B cell (primary cell): ENCODE measurements at regions not wholly inside any gene's neighbourhood (a gene's known extent, or its start where the extent isn't known, plus 50 kb on each side); places are given as distances from the start of the nearest gene placed in this dataset.

Experiments used
- ATAC-seq: fragments of 200-7000 bp; cut with Tn5 transposase; one replicate; pipeline ENCODE4 v1.10.0; 2021; ENCODE audit warnings: low read depth, mild to moderate bottlenecking, moderate number of reproducible peaks, moderate library complexity
- CTCF ChIA-PET: fragments of 350-600 bp; sonication (Branson Sonifier 250); formaldehyde crosslinking; loops from one replicate; lab custom pipeline; 2021; ENCODE audit warnings: antibody characterized with exemption, inconsistent platforms; lab: Charles Lee
- POLR2A ChIA-PET: fragments of 350-600 bp; sonication (Branson Sonifier 250); formaldehyde crosslinking; loops from one replicate; lab custom pipeline; 2021; ENCODE audit warnings: antibody characterized with exemption; lab: Charles Lee
- DNase-seq: peaks from one replicate; pipeline ENCODE4 v3.0.0; 2013
- H2AFZ ChIP-seq: 2 replicates; pipeline ENCODE4 v1.6.1; 2012; ENCODE audit warnings: mild to moderate bottlenecking, low read depth, low read length; ENCODE audit not compliant: insufficient read depth, poor library complexity, severe bottlenecking
- H3K27ac ChIP-seq, 2 donors: 1 replicate in 1 of 2; 2 replicates in 1 of 2; pipeline ENCODE4 v1.5.1; 2012 to 2013; ENCODE audit warnings: low read length in 2 of 2, mild to moderate bottlenecking in 2 of 2, moderate library complexity in 1 of 2
- H3K27me3 ChIP-seq, 4 experiments: fragments of 200-600 bp in 1 of 4; sonication (generic) in 1 of 4; replicated peaks in 1 of 4; 1 replicate in 2 of 4; 2 replicates in 2 of 4; pipeline versions ENCODE4 v1.6.1 to v1.7.0; 2013 to 2016; ENCODE audit warnings: low read length in 3 of 4, mild to moderate bottlenecking in 2 of 4, mixed read lengths in 1 of 4, moderate library complexity in 1 of 4; ENCODE audit not compliant: insufficient read depth in 4 of 4, control insufficient read depth in 3 of 4; ENCODE audit errors: control extremely low read depth in 1 of 4
- H3K36me3 ChIP-seq, 2 experiments: replicated peaks in 1 of 2; 1 replicate in 1 of 2; 2 replicates in 1 of 2; pipeline versions ENCODE4 v1.6.1 to v1.7.1; 2013; ENCODE audit warnings: low read length in 1 of 2; ENCODE audit not compliant: insufficient read depth in 2 of 2, control insufficient read depth in 1 of 2; ENCODE audit errors: control extremely low read depth in 1 of 2, extremely low read depth in 1 of 2
- H3K4me1 ChIP-seq, 2 donors: fragments of 200-600 bp in 1 of 2; sonication (generic) in 1 of 2; 1 replicate in 1 of 2; 2 replicates in 1 of 2; pipeline versions ENCODE4 v1.5.1 to v1.6.1; 2013 to 2017; ENCODE audit warnings: low read length in 2 of 2; ENCODE audit not compliant: control insufficient read depth in 2 of 2, insufficient read depth in 2 of 2
- H3K4me2 ChIP-seq: replicated peaks from 2 replicates; pipeline ENCODE3; 2012; ENCODE audit warnings: mild to moderate bottlenecking, low read depth, low read length; ENCODE audit not compliant: poor library complexity, severe bottlenecking
- H3K4me3 ChIP-seq, 5 experiments: fragments of 200-600 bp in 1 of 5; sonication (generic) in 1 of 5; 1 replicate in 3 of 5; 2 replicates in 2 of 5; pipeline versions ENCODE4 v1.5.1 to v1.7.0; 2011 to 2016; ENCODE audit warnings: low read length in 4 of 5, mild to moderate bottlenecking in 4 of 5, low read depth in 2 of 5, control low read depth in 1 of 5, moderate library complexity in 1 of 5; ENCODE audit not compliant: insufficient read depth in 1 of 5; ENCODE audit errors: control extremely low read depth in 1 of 5, extremely low read depth in 1 of 5
- H3K79me2 ChIP-seq: fragments of 200-600 bp; sonication (generic); one replicate; pipeline ENCODE4 v1.6.0; 2016; ENCODE audit warnings: low read length; ENCODE audit not compliant: control insufficient read depth, insufficient read depth
- H3K9ac ChIP-seq: fragments of 200-600 bp; sonication (generic); 2 replicates; pipeline ENCODE4 v1.6.1; 2017; ENCODE audit warnings: mild to moderate bottlenecking, low read length, moderate library complexity
- H3K9me3 ChIP-seq, 3 donors: one replicate each; pipeline versions ENCODE4 v1.6.1 to v1.7.1; 2013; ENCODE audit warnings: low read length in 2 of 3; ENCODE audit not compliant: control insufficient read depth in 2 of 3, insufficient read depth in 1 of 3; ENCODE audit errors: control extremely low read depth in 1 of 3
- H4K20me1 ChIP-seq: 2 replicates; pipeline ENCODE4 v1.6.0; 2012; ENCODE audit warnings: mild to moderate bottlenecking, low read length; ENCODE audit not compliant: insufficient read depth, control insufficient read depth, poor library complexity, severe bottlenecking
- H3K27ac Mint-ChIP-seq: one replicate; pipeline ENCODE4 v1.8.0; 2021; ENCODE audit warnings: mixed read lengths
- H3K27me3 Mint-ChIP-seq: one replicate; pipeline ENCODE4 v1.8.0; 2021; ENCODE audit warnings: mixed read lengths
- H3K4me1 Mint-ChIP-seq: one replicate; pipeline ENCODE4 v1.8.0; 2021; ENCODE audit warnings: mixed read lengths
- H3K4me3 Mint-ChIP-seq: one replicate; pipeline ENCODE4 v1.8.0; 2021; ENCODE audit warnings: mixed read lengths
- H3K9me3 Mint-ChIP-seq: one replicate; pipeline ENCODE4 v1.8.0; 2022; ENCODE audit warnings: mixed read lengths; ENCODE audit not compliant: insufficient read depth
- CTCF ChIP-seq: fragments of 200-600 bp; IDR thresholded peaks from one replicate; pipeline ENCODE4 v1.8.0; 2022; ENCODE audit warnings: antibody characterized with exemption, mild to moderate bottlenecking
- EZH2 ChIP-seq: IDR thresholded peaks from 2 replicates; pipeline ENCODE4 v1.6.1; 2012; ENCODE audit warnings: borderline replicate concordance, low read depth, mild to moderate bottlenecking, moderate library complexity, low read length; ENCODE audit not compliant: insufficient read depth, poor library complexity, severe bottlenecking
- WGBS: methylation state at CpG from one replicate; pipeline ENCODE4 v1.1.5; 2013; ENCODE audit warnings: missing lambda C conversion rate; ENCODE audit not compliant: insufficient coverage; 5-methylcytosine and 5-hydroxymethylcytosine counted together
- intact Hi-C: fragments of 100-400 bp; cut with micrococcal nuclease; formaldehyde crosslinking; loops from one replicate; pipeline ENCODE4 v1.10.0; 2022

DNA sequence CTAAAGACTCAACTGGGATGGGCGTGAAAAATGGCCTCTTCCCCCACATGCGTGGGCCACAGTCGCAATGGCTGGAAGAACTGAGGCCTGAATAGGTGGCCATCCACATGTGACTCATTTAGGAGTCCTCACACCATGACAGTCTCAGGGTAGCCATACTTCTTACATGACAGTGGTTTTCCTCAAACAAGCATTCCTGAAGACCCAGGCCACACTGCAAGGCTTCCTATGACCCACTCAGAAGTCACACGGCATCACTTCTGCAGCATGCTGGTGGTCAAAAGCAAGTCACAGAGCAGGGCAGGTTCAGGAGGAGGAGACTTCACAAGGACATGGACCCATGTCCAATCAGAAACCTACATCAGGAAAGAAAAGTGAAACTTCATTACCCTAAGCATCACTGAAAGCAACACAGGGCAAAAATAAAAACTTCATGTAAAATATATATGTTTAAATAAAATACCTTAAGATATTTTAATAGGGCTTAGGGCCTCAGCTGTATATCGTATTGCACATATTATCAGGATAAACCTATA is 257.1 kb downstream of the OPA1 start:
- no peaks in the 10 kb centered on the region for H3K36me3 ChIP-seq
- WGBS, result 96% methylated on average over 4 of the region's 5 CpGs
- intact Hi-C loops, result no loop called here
- Mint-ChIP-seq H3K27me3 (peaks cover 4% of the 10 kb centered on the region), H3K4me1 (peaks cover 8% of the 10 kb centered on the region), H3K9me3 (no peaks in the 10 kb centered on the region), H3K4me3 (no peak overlapping the region), H3K27ac (no peak overlapping the region)
- no peaks in the 10 kb centered on the region for H3K79me2 ChIP-seq
- no peak overlapping the region for H3K4me3 ChIP-seq
- peaks cover 0 to 3% (median 0%) of the 10 kb centered on the region in 3 donors for H3K9me3 ChIP-seq
- H3K27me3 ChIP-seq, result peaks cover 0 to 13% (median 2%) of the 10 kb centered on the region in 4 experiments
- H3K27ac ChIP-seq, result no peak overlapping the region
- DNase-seq (no peak), ATAC-seq (no peak)
- H2AFZ ChIP-seq, result no peak overlapping the region
- CTCF ChIA-PET, result no interaction called here
- no peak overlapping the region for H3K4me2 ChIP-seq
- POLR2A ChIA-PET, result no interaction called here
- H3K9ac ChIP-seq, result no peak overlapping the region
- TF ChIP-seq CTCF (no peak), EZH2 (no peak)
- no peaks in the 10 kb centered on the region for H3K4me1 ChIP-seq
- H4K20me1 ChIP-seq, result no peaks in the 10 kb centered on the region

DNA sequence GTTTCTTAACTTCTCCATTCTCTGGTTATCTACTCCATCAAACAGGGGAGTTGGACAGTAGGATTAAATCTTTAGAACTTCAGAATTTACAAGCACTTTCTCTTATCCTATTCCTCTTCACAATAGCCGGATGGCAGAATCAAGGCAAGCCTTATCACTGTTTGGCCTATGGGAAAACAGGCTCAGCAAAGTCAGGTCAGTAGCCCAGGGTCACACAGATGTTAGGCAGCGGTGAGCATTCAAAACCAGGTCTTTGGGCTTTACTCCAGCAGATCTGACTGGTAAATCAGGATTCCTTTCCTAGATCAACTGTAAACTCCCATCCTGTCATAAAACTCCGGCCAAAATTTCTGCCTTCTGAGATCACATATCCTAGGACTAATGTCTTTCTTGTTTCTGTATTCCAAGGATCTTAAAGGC is 258.4 kb downstream of the OPA1 start:
- Histone ChIP-seq H3K4me3 (no peak overlapping the region), H3K9me3 (peaks cover 0 to 3% (median 0%) of the 10 kb centered on the region in 3 donors), H3K27ac (no peak overlapping the region), H3K4me2 (no peak overlapping the region), H3K4me1 (no peaks in the 10 kb centered on the region), H3K9ac (no peak overlapping the region), H3K36me3 (no peaks in the 10 kb centered on the region), H3K27me3 (peaks cover 0 to 5% (median 2%) of the 10 kb centered on the region in 4 experiments), H3K79me2 (no peaks in the 10 kb centered on the region), H4K20me1 (no peaks in the 10 kb centered on the region), H2AFZ (no peak overlapping the region)
- WGBS, result 96% methylated on average over 3 of the region's 3 CpGs
- ATAC-seq (no peak), DNase-seq (no peak)
- Mint-ChIP-seq H3K4me1 (peaks cover 3% of the 10 kb centered on the region), H3K27ac (no peak overlapping the region), H3K9me3 (no peaks in the 10 kb centered on the region), H3K4me3 (no peak overlapping the region), H3K27me3 (peaks cover 4% of the 10 kb centered on the region)
- intact Hi-C loops, result no loop called here
- no peak for TF ChIP-seq CTCF
- no peak for TF ChIP-seq EZH2
- CTCF ChIA-PET, result no interaction called here
- POLR2A ChIA-PET, result no interaction called here
